AG09319 (cell line): ENCODE measurements at regions not wholly inside any gene's neighbourhood (a gene's known extent, or its start where the extent isn't known, plus 50 kb on each side); places are given as distances from the start of the nearest gene placed in this dataset.

Experiments
- DNase-seq: peaks from one replicate; pipeline ENCODE4 v3.0.0-alpha.2; 2010; ENCODE audit warnings: low read depth; ENCODE audit errors: extremely low read depth
- TF ChIP-seq, protein P1 (sequence below): IDR thresholded peaks from 2 replicates; pipeline ENCODE4 v1.5.1; 2011; ENCODE audit warnings: low read depth, mild to moderate bottlenecking, inconsistent platforms, low read length, moderate library complexity

DNA sequence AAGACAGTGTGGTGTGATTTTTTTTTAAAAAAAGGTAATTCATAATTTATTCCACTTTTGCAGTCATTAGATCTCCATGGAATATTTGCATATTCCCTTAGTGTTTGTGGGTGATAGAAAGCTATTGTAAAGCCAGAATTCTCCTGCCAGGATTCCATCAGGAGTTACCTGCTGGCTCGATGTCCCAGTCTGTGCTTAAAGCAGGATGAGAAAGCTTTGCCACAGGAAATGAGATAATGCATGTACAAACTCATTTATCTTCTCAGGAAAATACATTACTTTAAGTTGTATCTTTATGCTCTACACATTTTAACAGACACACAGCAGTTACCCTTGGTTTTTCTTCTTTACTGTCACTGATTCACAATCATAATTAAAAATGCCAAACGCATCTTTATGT is 553.0 kb downstream of the CD109 start:
- no peak for DNase-seq
- TF ChIP-seq, protein P1, sequence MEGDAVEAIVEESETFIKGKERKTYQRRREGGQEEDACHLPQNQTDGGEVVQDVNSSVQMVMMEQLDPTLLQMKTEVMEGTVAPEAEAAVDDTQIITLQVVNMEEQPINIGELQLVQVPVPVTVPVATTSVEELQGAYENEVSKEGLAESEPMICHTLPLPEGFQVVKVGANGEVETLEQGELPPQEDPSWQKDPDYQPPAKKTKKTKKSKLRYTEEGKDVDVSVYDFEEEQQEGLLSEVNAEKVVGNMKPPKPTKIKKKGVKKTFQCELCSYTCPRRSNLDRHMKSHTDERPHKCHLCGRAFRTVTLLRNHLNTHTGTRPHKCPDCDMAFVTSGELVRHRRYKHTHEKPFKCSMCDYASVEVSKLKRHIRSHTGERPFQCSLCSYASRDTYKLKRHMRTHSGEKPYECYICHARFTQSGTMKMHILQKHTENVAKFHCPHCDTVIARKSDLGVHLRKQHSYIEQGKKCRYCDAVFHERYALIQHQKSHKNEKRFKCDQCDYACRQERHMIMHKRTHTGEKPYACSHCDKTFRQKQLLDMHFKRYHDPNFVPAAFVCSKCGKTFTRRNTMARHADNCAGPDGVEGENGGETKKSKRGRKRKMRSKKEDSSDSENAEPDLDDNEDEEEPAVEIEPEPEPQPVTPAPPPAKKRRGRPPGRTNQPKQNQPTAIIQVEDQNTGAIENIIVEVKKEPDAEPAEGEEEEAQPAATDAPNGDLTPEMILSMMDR, result no peak

DNA sequence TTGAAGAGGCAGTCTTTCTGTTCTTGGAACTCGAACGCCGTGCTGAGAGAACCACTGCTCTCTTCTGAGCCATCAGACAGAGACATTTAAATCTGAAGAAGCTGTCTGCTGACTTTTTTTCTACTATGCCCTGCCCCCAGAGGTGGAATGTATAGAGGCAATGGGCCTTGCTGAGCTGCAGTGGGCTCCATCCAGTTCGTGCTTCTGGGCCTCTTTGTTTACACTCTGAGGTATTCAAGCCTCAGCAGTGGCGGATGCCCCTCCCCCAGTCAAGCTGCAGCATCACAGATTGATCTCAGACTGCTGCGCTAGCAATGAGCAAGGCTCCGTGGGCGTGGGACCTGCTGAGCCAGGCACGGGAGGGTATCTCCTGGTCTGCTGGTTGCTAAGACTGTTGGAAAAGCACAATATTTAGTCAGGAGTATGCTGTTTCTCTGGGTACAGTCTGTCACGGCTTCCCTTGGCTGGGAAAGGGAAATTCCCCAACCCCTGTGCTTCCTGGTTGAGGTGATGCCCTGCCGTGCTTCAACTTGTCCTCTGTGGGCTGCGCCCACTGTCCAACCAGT is 526.8 kb downstream of the CD109 start:
- no peak for DNase-seq

DNA sequence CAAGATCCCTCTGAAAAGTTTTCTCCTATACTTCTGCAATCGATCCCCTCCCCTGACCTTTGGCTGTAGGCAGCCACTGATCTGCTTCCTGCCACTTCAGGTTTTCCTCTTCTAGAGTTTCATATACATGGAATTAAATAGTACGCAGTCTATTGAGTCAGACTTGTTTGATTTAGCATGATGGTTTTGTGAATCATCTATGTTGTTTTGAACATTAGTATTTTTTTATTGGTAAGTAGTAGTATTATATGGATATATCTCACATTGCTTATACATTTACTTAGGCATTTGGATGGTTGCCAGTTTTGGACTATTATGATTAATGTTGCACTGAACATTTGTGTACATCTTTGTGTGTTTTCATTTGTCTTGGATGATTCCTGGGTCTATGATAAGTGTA is 518.0 kb downstream of the CD109 start:
- TF ChIP-seq, protein P1, result no peak
- DNase-seq, result no peak

More for the DNA sequence above, 526.8 kb downstream of the CD109 start:
- TF ChIP-seq, protein P1, result no peak

DNA sequence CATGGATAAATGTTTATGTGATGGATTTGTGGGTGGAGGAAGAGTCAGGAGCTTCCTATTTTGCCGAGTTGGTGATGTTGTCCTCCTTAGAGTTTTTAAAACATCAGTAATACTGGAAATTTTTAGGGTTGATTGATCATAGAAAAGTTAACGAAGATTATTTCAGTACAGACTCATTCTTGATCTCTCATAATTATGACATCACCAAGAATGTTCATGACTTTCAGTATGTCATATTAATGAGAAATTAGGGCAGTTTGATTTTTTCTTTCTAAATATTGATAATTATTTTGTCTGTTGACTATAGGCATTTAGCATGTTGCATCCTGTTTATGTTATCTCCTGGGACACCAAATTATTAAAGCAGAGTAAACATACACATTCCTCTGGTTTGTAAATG is 512.2 kb downstream of the CD109 start:
- TF ChIP-seq, protein P1, result no peak
- no peak for DNase-seq

DNA sequence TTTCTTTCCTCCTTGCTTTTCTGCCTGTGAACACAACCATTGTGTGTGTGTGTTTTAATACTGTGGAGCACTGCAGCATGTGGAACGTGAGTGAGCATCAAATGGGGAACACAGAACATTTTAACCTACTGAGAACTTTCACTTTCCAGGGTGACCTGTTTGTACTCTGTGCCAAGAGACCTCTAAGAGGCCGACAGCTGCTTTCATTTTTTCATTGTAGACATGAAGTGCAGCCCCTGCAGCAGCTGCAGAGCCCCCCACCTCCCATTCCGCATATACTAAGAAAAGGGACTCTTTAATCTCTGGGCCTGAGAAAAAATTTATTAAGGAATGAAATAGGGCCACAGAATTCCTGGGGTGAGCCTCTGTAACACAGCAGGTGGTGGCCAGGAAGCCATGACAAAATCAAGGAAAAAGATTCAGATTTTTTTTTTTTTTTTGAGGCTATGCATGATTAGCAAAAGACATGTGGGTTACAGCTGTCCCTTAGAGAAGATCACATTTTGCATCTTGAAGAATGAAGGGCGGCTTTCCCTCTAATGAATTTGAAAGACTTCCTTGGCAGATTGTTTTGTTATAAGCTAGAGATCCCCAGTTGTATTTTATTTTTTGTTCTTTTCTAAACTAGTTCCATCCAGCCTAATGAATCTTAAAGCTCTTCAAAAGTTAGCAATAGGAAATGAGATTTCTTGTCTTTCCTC is 503.4 kb downstream of the CD109 start:
- DNase-seq, result no peak
- TF ChIP-seq, protein P1, result no peak

DNA sequence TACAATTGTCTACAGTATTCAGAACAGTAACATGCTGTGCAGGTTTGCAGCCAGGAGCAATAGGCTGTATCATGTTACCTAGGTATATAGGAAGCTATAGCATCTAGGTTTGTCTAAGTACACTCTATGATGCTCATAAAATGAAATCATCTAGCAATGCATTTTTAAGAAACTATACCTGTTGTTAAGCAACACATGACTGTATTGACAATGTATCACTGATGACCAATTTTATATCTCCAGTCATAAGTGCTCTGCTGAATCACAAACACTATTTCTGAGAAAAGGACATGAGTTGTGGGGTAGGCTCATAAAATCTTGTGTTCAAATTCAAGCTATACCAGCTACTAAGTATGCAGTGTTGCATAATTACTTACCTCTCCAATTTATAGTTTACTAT is 501.3 kb downstream of the CD109 start:
- TF ChIP-seq, protein P1, result no peak
- no peak for DNase-seq

DNA sequence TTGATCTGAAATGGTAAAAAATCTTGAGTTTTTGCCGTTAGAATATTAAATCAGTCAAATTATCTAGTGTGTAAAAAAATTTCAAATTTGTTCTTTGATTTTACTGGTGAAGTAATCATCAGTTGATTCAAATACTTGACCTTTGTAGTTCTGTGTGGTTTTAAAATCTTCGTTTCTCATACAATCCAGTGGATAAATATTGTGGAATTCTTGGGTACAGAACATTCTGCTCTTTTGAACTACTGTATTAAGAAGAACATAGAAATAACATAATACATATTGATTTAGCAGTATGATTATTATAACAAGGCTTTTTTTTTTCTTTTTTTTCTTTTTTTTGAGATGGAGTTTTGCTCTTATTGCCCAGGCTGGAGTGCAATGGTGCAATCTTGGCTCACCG is 491.8 kb downstream of the CD109 start:
- TF ChIP-seq, protein P1, result no peak
- no peak for DNase-seq
